Panc1 (cell line): ENCODE measurements at regions not wholly inside any gene's neighbourhood (a gene's known extent, or its start where the extent isn't known, plus 50 kb on each side); places are given as distances from the start of the nearest gene placed in this dataset.

Experiments
- ATAC-seq: fragments of 200-7000 bp; cut with Tn5 transposase; 2 replicates; pipeline ENCODE4 v1.9.1; 2020; ENCODE audit warnings: mild to moderate bottlenecking, moderate library complexity
- BruUV-seq: library from RNA; stranded (reverse); fragments of 400-500 nt; replicated peaks from 2 replicates; lab custom pipeline; 2021; lab: Mats Ljungman, UMichigan
- CTCF ChIA-PET: fragments of 300-600 bp; sonication (Branson Sonifier 250); formaldehyde crosslinking; loops from one replicate; lab custom pipeline; 2022; ENCODE audit warnings: antibody characterized with exemption; lab: Charles Lee
- POLR2A ChIA-PET: fragments of 300-600 bp; sonication (Branson Sonifier 250); formaldehyde crosslinking; loops from one replicate; lab custom pipeline; 2022; ENCODE audit warnings: antibody characterized with exemption; lab: Charles Lee
- DNase-seq: peaks from one replicate; pipeline ENCODE4 v3.0.0-alpha.2; 2010; ENCODE audit warnings: low read depth, low spot score
- H3K27ac ChIP-seq: 2 replicates; pipeline ENCODE4 v1.5.1; 2011; ENCODE audit warnings: mild to moderate bottlenecking, low read length, inconsistent platforms
- H3K27me3 ChIP-seq: fragments of 200-500 bp; sonication (Bioruptor generic); 2 replicates; pipeline ENCODE4 v1.6.0; 2014; ENCODE audit warnings: low read length, inconsistent platforms; ENCODE audit not compliant: control insufficient read depth, insufficient read depth
- H3K36me3 ChIP-seq: fragments of 200-500 bp; sonication (Bioruptor generic); 2 replicates; pipeline ENCODE4 v1.5.1; 2014; ENCODE audit warnings: inconsistent platforms, mild to moderate bottlenecking, low read length, moderate library complexity; ENCODE audit not compliant: control insufficient read depth, insufficient read depth
- H3K4me1 ChIP-seq: 2 replicates; pipeline ENCODE4 v1.5.1; 2011; ENCODE audit warnings: inconsistent platforms, mild to moderate bottlenecking, low read length, moderate library complexity; ENCODE audit not compliant: control insufficient read depth, insufficient read depth
- H3K4me3 ChIP-seq, 2 experiments: 2 replicates each; pipeline ENCODE4 v1.5.1; 2011 to 2012; ENCODE audit warnings: low read depth in 2 of 2, low read length in 2 of 2, mild to moderate bottlenecking in 2 of 2, inconsistent platforms in 1 of 2, moderate library complexity in 1 of 2
- H3K9me3 ChIP-seq: fragments of 200-500 bp; sonication (Bioruptor generic); 2 replicates; pipeline ENCODE4 v1.5.1; 2014; ENCODE audit warnings: low read depth, mild to moderate bottlenecking, inconsistent platforms, low read length, moderate library complexity; ENCODE audit not compliant: control insufficient read depth, insufficient read depth
- POLR2AphosphoS5 ChIP-seq: IDR thresholded peaks from 2 replicates; pipeline ENCODE4 v1.6.1; 2012; ENCODE audit warnings: mild to moderate bottlenecking, low read depth, low read length, moderate library complexity
- SIN3A ChIP-seq: IDR thresholded peaks from 2 replicates; pipeline ENCODE4 v1.6.1; 2012; ENCODE audit warnings: low read depth, mild to moderate bottlenecking, low read length, moderate library complexity, borderline replicate concordance; ENCODE audit not compliant: insufficient read depth
- TCF7L2 ChIP-seq: IDR thresholded peaks from 2 replicates; pipeline ENCODE4 v1.6.1; 2011; ENCODE audit warnings: mild to moderate bottlenecking, low read depth, low read length, inconsistent platforms
- in situ Hi-C: cut with HindIII; loops from 2 replicates; pipeline ENCODE4 v1.10.0; 2016; ENCODE audit warnings: low sequenced_read_pairs, low pct_unique_long_range_greater_than_20kb
- intact Hi-C: fragments of 100-400 bp; cut with micrococcal nuclease; formaldehyde crosslinking; loops from one replicate; pipeline ENCODE4 v1.10.0; 2022; ENCODE audit not compliant: unreplicated experiment
- TF ChIP-seq, protein P1 (sequence below), 2 experiments: IDR thresholded peaks; 2 replicates each; pipeline ENCODE4 v1.6.1; 2011 to 2012; ENCODE audit warnings: low read depth in 2 of 2, control low read depth in 1 of 2, low read length in 1 of 2, mild to moderate bottlenecking in 1 of 2, moderate library complexity in 1 of 2; ENCODE audit not compliant: insufficient read depth in 1 of 2
- TF ChIP-seq, protein P2 (sequence below): fragments of 450-650 bp; IDR thresholded peaks from 2 replicates; pipeline ENCODE4 v1.5.1; 2017; ENCODE audit warnings: mild to moderate bottlenecking

DNA sequence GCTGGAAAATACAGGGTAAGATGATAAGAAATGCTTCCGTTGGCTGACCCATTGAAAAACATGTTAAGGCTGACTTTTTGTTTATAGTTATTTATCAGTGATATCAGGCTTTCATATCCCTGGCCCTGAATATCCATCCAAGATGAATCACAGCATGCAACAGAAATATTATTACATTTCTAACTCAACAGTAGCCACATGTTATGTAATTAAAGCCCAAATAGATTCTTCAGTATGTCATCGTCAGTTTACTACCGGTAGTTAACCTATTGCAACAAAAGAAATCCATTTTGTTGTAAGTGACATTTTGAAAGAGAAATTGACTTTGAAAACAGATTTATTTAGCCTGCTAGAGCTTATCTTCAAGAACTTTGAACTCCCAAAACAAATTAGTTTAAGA is 354.1 kb upstream of the CELF2 start:
- intact Hi-C loops = no loop called here
- CTCF ChIA-PET = no interaction called here
- in situ Hi-C loops = no loop called here

DNA sequence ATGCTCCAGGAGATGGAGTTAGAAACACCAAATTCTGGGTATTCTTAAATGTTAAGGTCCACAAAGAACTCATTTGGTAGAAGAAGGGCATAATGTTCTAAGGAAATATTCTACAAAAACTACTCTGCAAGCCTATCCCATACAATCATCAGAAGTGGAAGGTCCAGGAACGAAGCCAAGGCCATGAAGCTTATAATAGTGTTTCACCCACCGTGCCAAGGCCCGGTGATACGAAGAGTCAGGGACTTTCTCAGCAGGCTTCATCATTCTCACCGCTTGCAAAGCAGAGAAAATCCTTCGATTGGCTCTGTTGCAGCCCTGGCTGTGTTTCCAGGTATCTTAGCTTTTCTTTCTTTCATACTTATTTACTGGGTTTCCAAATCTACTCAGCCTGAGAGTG is 351.9 kb upstream of the CELF2 start:
- TF ChIP-seq SIN3A (no peak), TCF7L2 (no peak), POLR2AphosphoS5 (no peak)
- TF ChIP-seq, protein P1, sequence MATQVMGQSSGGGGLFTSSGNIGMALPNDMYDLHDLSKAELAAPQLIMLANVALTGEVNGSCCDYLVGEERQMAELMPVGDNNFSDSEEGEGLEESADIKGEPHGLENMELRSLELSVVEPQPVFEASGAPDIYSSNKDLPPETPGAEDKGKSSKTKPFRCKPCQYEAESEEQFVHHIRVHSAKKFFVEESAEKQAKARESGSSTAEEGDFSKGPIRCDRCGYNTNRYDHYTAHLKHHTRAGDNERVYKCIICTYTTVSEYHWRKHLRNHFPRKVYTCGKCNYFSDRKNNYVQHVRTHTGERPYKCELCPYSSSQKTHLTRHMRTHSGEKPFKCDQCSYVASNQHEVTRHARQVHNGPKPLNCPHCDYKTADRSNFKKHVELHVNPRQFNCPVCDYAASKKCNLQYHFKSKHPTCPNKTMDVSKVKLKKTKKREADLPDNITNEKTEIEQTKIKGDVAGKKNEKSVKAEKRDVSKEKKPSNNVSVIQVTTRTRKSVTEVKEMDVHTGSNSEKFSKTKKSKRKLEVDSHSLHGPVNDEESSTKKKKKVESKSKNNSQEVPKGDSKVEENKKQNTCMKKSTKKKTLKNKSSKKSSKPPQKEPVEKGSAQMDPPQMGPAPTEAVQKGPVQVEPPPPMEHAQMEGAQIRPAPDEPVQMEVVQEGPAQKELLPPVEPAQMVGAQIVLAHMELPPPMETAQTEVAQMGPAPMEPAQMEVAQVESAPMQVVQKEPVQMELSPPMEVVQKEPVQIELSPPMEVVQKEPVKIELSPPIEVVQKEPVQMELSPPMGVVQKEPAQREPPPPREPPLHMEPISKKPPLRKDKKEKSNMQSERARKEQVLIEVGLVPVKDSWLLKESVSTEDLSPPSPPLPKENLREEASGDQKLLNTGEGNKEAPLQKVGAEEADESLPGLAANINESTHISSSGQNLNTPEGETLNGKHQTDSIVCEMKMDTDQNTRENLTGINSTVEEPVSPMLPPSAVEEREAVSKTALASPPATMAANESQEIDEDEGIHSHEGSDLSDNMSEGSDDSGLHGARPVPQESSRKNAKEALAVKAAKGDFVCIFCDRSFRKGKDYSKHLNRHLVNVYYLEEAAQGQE (IDR thresholded peaks at IDR 0.05; ENCODE audit: insufficient read depth in 1 of 2, low read depth in 2 of 2, low read length in 1 of 2) = no peak
- TF ChIP-seq, protein P2, sequence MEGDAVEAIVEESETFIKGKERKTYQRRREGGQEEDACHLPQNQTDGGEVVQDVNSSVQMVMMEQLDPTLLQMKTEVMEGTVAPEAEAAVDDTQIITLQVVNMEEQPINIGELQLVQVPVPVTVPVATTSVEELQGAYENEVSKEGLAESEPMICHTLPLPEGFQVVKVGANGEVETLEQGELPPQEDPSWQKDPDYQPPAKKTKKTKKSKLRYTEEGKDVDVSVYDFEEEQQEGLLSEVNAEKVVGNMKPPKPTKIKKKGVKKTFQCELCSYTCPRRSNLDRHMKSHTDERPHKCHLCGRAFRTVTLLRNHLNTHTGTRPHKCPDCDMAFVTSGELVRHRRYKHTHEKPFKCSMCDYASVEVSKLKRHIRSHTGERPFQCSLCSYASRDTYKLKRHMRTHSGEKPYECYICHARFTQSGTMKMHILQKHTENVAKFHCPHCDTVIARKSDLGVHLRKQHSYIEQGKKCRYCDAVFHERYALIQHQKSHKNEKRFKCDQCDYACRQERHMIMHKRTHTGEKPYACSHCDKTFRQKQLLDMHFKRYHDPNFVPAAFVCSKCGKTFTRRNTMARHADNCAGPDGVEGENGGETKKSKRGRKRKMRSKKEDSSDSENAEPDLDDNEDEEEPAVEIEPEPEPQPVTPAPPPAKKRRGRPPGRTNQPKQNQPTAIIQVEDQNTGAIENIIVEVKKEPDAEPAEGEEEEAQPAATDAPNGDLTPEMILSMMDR = no peak
- DNase-seq (no peak), ATAC-seq (no peak)
- BruUV-seq = no TSS peak
- ChIA-PET POLR2A (no interaction called here), CTCF (no interaction called here)
- intact Hi-C loops = no loop called here
- no peak overlapping the region for H3K4me3 ChIP-seq
- in situ Hi-C loops = no loop called here
- no peak overlapping the region for H3K27ac ChIP-seq
- no peaks in the 10 kb centered on the region for H3K36me3 ChIP-seq
- H3K9me3 ChIP-seq = no peaks in the 10 kb centered on the region
- no peaks in the 10 kb centered on the region for H3K27me3 ChIP-seq
- no peaks in the 10 kb centered on the region for H3K4me1 ChIP-seq

More for the DNA sequence above, 354.1 kb upstream of the CELF2 start:
- DNase-seq (no peak), ATAC-seq (no peak)
- Histone ChIP-seq H3K4me1 (no peaks in the 10 kb centered on the region), H3K4me3 (no peak overlapping the region), H3K36me3 (no peaks in the 10 kb centered on the region), H3K27ac (no peak overlapping the region), H3K27me3 (no peaks in the 10 kb centered on the region), H3K9me3 (no peaks in the 10 kb centered on the region)
- TF ChIP-seq TCF7L2 (no peak), POLR2AphosphoS5 (no peak), SIN3A (no peak)
- TF ChIP-seq, protein P1 (IDR thresholded peaks at IDR 0.05; ENCODE audit: insufficient read depth in 1 of 2, low read depth in 2 of 2, low read length in 1 of 2) = no peak
- TF ChIP-seq, protein P2 = no peak
- no TSS peak for BruUV-seq
- POLR2A ChIA-PET = no interaction called here
